ES-I3 (cell line): ENCODE measurements at regions not wholly inside any gene's neighbourhood (a gene's known extent, or its start where the extent isn't known, plus 50 kb on each side); places are given as distances from the start of the nearest gene placed in this dataset.

ENCODE experiments used
- H3K36me3 ChIP-seq: 2 replicates; pipeline ENCODE4 v1.6.1; 2013; ENCODE audit warnings: mild to moderate bottlenecking, low read length, control low read depth, moderate library complexity; ENCODE audit not compliant: insufficient read depth
- H3K4me1 ChIP-seq: 2 replicates; pipeline ENCODE4 v1.6.1; 2013; ENCODE audit warnings: mild to moderate bottlenecking, control low read depth, low read length; ENCODE audit not compliant: insufficient read depth
- H3K9ac ChIP-seq: 2 replicates; pipeline ENCODE4 v1.6.1; 2013; ENCODE audit warnings: low read depth, mild to moderate bottlenecking, low read length, moderate library complexity
- H3K9me3 ChIP-seq: 2 replicates; pipeline ENCODE4 v1.6.1; 2013; ENCODE audit warnings: mild to moderate bottlenecking, low read length, moderate library complexity; ENCODE audit not compliant: control insufficient read depth, insufficient read depth

- Histone ChIP-seq H3K9me3 (no peaks in the 10 kb centered on the region), H3K9ac (no peak overlapping the region), H3K4me1 (peaks cover 6% of the 10 kb centered on the region; the same call in 1 of the 2 replicates), H3K36me3 (no peaks in the 10 kb centered on the region)
Measured at GRCh38 chr6:41466437-41466990, 79.7 kb upstream of the FOXP4 start.

DNA sequence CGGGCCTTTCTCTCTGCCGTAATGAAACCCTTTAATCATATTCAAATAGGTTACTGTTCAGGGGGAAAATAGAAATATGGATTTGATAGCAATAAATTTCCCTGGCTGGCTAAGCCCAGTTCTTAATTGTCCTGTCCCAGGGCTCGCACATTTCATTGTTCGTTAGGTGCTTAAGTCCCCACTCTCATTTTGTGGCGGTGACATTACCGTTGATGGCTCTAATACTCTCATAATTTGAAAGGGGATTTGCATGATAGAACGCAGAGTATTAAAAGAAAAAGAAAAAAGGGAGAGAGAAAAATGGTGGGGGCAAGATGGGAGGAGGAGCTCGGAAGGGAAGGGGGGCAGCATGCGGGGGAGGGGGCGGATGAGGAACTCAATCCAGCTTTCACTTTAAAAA lies 79.1 kb upstream of the FOXP4 start:
- Histone ChIP-seq H3K36me3 (no peaks in the 10 kb centered on the region), H3K4me1 (peaks cover 11% of the 10 kb centered on the region), H3K9me3 (no peaks in the 10 kb centered on the region), H3K9ac (no peak overlapping the region)

DNA sequence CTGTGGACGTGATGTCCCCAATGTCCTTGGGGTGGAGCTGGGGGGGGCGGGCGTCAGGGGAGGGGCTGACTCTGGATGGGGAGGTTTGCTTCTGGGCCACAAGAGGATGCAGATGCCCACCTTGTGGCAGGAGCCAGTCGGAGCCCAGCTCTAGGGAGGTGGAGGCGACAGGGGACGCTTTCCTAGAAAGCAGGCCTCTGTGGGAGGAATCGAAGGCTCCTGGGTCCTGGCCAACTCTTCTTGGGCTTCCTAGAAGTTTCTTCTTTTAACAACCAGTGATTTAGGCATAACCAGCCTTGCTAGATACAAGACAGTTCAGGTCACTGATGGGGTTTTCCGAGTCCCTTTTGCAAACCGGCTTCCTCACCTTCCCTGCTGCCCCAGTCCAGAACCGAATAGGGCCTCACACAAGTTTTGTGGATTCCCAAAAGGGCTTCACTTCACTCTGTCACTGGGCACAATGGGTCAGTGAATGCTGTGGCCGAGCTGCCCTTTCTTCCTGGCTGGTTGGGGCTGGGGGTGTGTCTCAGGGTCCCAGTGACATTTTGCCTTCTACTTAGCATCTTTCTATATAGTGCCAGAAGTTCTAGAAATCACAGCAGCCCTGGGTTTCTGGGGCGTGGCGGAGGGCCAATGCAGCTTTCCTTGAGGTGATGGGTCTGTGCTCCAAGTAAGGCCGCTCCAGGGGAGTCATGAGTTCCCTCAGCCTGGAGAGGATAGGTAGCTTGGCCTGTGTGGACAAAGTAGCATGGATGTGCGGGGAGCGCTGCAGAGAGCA lies 78.4 kb upstream of the FOXP4 start:
- no peak overlapping the region for H3K9ac ChIP-seq
- no peaks in the 10 kb centered on the region for H3K9me3 ChIP-seq
- H3K4me1 ChIP-seq, result peaks cover 18% of the 10 kb centered on the region

DNA sequence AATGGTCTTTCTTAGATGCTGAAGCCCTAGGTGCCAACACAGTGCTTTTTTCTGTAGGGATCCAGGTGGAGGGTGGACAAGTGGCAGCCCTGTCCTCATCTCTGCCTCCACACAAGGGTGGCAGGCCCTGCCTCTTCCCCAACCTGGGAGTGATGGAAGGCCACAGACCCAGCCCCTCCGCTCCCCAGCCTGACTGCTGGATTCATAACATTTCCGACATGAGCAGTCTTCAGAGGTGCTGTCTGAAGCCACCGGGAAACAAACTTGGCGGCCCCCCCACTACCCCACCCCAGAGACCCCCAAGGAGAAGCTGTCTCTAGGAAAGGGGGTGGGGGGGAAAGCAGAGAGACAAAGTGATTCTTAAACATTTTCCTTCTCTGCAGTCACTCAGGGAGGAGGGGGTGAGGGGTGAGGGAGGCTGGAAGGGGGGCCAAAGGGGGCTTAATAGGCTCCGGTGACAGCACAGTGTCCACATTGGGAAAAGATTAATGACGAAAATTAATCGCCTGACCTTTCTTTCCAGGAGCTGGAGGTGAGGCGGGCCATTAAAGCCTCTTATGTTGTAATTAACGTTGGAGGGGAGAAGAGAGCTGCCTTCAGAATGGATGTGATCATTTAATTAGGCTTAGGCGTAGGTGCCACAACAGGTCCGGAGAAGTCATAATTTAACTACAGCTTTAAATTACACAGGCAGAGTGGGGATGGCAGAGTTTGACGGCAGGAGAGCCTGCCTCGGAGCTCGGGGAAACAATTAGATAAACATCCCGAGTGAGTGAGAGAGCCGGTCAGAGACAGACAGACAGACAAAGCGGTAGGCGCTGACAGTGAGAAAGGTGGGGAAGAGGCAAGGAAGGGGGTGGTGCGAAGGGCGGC lies 76.8 kb upstream of the FOXP4 start:
- peaks cover 20% of the 10 kb centered on the region for H3K4me1 ChIP-seq
- H3K9ac ChIP-seq, result peak overlapping the region; percentile 44; the same call in 1 of the 2 replicates
- no peaks in the 10 kb centered on the region for H3K36me3 ChIP-seq
- no peaks in the 10 kb centered on the region for H3K9me3 ChIP-seq

More for the DNA sequence above, 78.4 kb upstream of the FOXP4 start:
- H3K36me3 ChIP-seq, result no peaks in the 10 kb centered on the region

DNA sequence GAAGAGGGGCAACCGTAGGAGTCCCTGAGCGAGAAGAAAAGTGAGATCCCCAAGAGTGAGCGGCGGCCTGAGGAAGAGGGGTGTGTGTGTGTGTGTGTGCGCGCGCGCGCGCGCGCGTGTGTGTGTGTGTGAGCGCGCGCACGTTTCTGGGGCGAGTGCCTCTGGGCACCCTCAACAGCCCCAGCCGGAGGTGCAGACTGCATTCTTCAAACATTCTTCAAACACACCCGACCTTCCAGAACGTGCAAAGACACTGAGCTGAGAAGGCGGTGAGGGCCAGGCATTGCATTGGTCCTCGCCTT lies 76.2 kb upstream of the FOXP4 start:
- peak overlapping the region; percentile 44; the same call in 1 of the 2 replicates for H3K9ac ChIP-seq
- H3K36me3 ChIP-seq, result no peaks in the 10 kb centered on the region
- peaks cover 20% of the 10 kb centered on the region for H3K4me1 ChIP-seq
- no peaks in the 10 kb centered on the region for H3K9me3 ChIP-seq

DNA sequence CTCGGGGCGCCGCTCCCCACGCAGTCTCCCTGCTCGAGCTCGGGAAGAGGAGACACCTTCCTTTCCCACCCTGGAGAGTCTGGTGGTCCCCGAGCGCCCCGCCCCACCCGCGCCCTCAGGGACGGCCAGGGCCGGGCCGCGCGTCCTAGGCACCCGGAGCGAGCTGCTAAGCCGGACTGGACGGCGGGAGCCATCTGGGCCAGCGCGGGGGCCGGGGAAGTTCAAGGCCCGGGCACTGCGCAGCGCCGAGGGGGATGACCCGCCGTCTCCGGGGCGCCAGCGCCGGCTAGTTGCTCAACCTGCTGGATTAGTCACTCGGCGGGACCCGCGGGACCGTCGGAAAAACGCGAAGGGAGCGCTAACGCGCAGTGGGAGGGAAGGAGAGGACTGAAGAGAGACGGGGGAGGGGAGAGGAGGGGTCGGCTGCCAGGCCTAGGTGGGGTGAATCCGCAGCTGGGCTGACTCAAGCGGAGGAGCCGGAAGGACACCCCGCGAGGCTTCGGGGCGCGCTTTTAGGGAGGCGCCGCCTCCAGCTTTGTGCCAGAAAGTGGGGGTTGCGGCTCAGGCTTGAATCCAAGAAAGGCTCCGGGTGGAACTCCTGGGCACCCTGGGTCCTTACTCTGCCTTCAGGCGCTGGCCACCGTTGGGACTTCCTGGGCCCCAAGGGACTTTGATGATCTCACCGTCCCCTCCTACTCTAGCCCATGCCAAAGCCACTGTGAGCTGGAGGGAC lies 75.7 kb upstream of the FOXP4 start:
- H3K36me3 ChIP-seq, result no peaks in the 10 kb centered on the region
- peaks cover 20% of the 10 kb centered on the region for H3K4me1 ChIP-seq
- peak overlapping the region; percentile 44; the same call in 1 of the 2 replicates for H3K9ac ChIP-seq
- no peaks in the 10 kb centered on the region for H3K9me3 ChIP-seq

DNA sequence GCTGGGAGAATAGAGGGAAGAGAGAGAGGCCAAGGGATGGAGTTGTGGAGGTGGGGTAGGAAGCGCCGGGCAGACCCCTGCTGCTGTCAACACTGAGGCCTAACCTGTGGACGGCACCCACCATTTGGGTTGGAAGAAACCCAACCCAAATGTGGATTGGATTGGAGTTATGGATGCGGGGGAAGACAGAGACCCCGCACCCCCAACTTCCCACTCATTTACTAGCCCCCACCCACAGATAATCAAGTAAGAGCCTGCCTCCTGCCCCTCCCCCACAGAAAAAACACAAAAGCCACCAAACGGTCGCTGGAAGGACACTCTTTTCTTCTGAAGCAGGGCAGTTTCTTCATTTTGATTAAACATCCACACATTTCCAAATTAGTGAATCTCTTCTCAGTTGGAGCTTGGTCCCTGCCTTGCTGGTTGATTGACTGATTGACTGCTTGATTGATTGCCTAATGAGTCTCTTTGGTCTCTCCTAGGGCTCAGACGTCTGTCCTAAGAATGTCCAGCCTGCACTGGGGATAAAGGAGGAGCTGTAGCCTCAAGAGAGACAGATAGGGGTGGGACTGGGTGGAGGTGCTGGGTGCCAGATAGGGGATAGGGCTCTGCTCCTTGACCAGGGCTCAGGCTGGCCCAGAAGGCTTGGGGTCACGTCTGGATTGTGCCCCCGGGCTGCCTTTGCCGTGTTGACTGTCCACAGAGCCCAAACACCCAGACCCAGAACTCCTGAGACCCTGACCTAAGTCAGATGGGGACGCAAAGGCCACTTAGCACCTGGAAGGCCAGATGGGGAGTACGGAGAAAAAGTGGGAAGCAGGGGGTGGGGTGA lies 74.9 kb upstream of the FOXP4 start:
- Histone ChIP-seq H3K36me3 (no peaks in the 10 kb centered on the region), H3K9me3 (no peaks in the 10 kb centered on the region), H3K4me1 (peaks cover 20% of the 10 kb centered on the region), H3K9ac (peak overlapping the region; percentile 44; the same call in 1 of the 2 replicates)

DNA sequence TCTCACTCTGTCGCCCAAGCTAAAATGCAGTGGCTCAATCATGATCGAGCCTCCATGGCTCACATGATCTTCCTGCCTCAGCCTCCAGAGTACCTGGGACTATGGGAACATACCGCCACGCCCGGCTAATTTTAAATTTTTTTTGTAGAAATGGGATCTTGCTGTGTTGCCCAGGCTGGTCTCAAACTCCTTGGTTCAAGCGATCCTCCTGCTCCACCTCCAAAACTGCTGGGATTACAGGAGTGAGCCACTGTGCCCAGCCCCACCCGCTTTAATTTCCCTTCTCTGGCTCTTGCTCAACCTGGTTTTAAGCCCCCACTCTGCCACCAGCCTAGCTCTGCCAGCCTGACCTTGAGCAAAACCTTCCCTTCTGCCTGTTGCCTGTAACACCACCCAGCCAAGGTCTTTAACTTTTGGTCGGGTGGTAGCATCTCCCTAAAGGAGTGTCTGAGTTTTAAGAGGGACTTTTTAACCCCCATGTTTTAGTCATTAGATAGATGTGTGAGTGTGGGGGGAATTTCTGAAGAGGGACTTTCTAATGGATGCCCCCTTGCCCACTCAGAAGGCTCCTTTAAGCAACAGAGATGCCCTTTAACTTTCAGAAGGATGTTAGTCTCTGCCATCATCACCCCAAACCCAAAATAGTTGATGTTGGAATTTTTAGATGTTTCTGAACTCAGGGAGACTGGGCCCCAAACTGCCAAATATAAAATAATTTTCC lies 71.8 kb upstream of the FOXP4 start:
- Histone ChIP-seq H3K4me1 (peaks cover 20% of the 10 kb centered on the region), H3K36me3 (no peaks in the 10 kb centered on the region), H3K9ac (no peak overlapping the region), H3K9me3 (no peaks in the 10 kb centered on the region)

DNA sequence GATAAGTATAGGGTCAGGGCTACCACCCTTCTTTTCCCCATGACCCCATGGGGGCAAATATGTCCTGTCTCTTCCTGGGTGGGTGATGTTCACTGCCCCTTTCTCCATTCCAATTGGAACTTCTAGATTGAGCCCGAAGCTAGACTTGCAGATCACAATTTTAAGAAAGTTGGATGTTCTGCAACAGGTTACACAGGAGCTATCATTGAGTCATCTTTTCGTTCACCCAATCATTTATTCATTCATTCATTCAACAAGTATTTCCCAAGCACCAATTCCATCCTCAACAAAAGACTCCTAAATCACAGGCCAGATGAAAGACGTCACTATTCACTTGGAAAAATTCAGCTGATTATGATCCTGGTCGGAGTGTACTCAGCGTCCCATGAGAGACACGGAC lies 71.0 kb upstream of the FOXP4 start:
- peaks cover 20% of the 10 kb centered on the region for H3K4me1 ChIP-seq
- H3K9ac ChIP-seq, result no peak overlapping the region
- H3K9me3 ChIP-seq, result no peaks in the 10 kb centered on the region
- H3K36me3 ChIP-seq, result no peaks in the 10 kb centered on the region

- Histone ChIP-seq H3K9me3 (no peaks in the 10 kb centered on the region), H3K9ac (no peak overlapping the region), H3K36me3 (no peaks in the 10 kb centered on the region), H3K4me1 (peaks cover 20% of the 10 kb centered on the region)
Measured at GRCh38 chr6:41475737-41476357, 70.3 kb upstream of the FOXP4 start.

DNA sequence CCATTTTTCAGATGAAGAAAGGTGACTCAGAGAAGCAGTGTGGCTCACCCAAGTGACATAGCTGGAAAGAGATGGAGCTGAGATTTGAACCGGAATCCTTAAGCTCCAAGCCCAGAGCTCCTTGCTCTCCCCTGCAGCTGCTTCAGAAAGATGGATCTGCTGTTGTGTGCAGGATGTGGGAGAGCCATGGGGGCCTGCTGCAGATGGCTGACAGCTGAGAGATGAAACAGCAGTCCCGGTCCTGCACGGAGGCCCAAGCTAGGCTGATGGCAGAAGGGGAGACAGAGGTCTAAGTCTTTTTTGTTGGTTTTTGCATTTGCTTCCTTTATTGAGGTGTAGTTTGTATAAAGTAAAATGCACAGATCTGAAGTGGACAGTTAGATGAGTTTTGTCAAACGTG lies 69.8 kb upstream of the FOXP4 start:
- H3K9ac ChIP-seq, result no peak overlapping the region
- H3K4me1 ChIP-seq, result peaks cover 18% of the 10 kb centered on the region
- H3K36me3 ChIP-seq, result no peaks in the 10 kb centered on the region
- no peaks in the 10 kb centered on the region for H3K9me3 ChIP-seq

DNA sequence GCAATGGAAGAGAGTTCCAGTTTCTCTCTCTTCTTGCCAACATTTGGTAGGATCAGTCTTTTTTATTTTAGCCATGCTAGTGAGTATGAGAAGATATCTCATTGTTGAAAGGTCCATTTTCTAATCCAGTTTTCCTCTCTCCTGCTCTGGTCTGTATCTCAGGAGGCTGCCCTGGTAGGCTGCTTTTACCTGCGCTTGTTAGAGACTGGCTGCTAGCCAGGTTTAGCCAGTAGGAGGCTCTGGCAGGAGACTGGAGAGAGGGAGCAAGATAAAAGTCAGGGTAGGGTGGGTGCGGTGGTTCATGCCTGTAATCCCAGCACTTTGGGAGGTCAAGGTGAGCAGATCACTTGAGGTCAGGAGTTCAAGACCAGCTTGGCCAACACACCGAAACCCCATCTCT lies 68.6 kb upstream of the FOXP4 start:
- Histone ChIP-seq H3K4me1 (peaks cover 8% of the 10 kb centered on the region), H3K9ac (no peak overlapping the region), H3K36me3 (no peaks in the 10 kb centered on the region), H3K9me3 (no peaks in the 10 kb centered on the region)

DNA sequence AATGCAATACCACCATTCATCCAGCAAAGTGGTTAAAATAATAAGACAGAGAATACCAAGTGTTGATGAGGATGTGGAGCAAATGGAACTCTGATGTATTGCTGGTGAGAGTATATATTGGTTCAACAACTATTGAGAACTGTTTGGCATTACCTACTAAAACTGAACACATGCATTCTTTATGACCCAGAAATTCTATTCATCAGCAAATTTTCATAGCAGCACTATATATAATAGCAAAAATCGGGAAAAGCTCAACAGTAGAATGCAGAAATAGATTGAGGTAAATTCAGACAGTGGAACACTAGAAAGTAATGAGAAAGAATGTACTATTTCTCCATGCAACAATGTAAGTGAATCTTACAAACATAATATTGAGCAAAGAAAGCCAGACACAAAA lies 62.2 kb upstream of the FOXP4 start:
- Histone ChIP-seq H3K9me3 (no peaks in the 10 kb centered on the region), H3K36me3 (no peaks in the 10 kb centered on the region), H3K9ac (no peak overlapping the region)

More for the DNA sequence above, 62.2 kb upstream of the FOXP4 start:
- peaks cover 13% of the 10 kb centered on the region for H3K4me1 ChIP-seq
